HepG2 (cell line): ENCODE measurements at regions not wholly inside any gene's neighbourhood (a gene's known extent, or its start where the extent isn't known, plus 50 kb on each side); places are given as distances from the start of the nearest gene placed in this dataset.

Experiments
- ATAC-seq: fragments of 200-7000 bp; cut with Tn5 transposase; 3 replicates; pipeline ENCODE4 v1.9.1; 2020; ENCODE audit warnings: mild to moderate bottlenecking, moderate library complexity
- BruUV-seq: library from RNA; stranded (reverse); fragments of 400-500 nt; replicated peaks from 2 replicates; lab custom pipeline; 2021; lab: Mats Ljungman, UMichigan
- CTCF ChIA-PET: fragments of 300-600 bp; formaldehyde crosslinking; extraction: SDS; loops from one replicate; lab custom pipeline; 2021; ENCODE audit warnings: low total read pairs, inconsistent platforms, low intra/inter-chr PET ratio; lab: Yijun Ruan, JAX
- POLR2A ChIA-PET: fragments of 350-600 bp; sonication (Branson Sonifier 250); formaldehyde crosslinking; loops from one replicate; lab custom pipeline; 2020; ENCODE audit warnings: antibody characterized with exemption, inconsistent platforms; lab: Yijun Ruan, JAX
- DNase-seq: peaks from one replicate; pipeline ENCODE4 v3.0.0-alpha.2; 2015; ENCODE audit warnings: low spot score
- FAIRE-seq: peaks from 3 replicates; lab custom pipeline; 2011; peaks lifted over from hg19 to GRCh38; lab: Jason Lieb, UNC
- H2AFZ ChIP-seq: one replicate; pipeline ENCODE4 v1.6.1; 2011; ENCODE audit warnings: low read length, inconsistent platforms
- H3K27ac ChIP-seq: fragments of 300-600 bp; 3 replicates; pipeline ENCODE4 v1.8.0; 2011; ENCODE audit warnings: mixed run types, mild to moderate bottlenecking, mixed read lengths, low read length, inconsistent platforms; ENCODE audit not compliant: insufficient read depth; ENCODE audit errors: extremely low read length
- H3K27me3 ChIP-seq, 2 experiments: fragments of 200-600 bp in 1 of 2; 2 replicates in 1 of 2; 3 replicates in 1 of 2; pipeline versions ENCODE4 v1.6.0 to v1.8.0; 2011; ENCODE audit warnings: low read length in 2 of 2, mild to moderate bottlenecking in 2 of 2, moderate library complexity in 2 of 2, inconsistent platforms in 1 of 2; ENCODE audit not compliant: insufficient read depth in 2 of 2, control insufficient read depth in 1 of 2
- H3K36me3 ChIP-seq, 2 experiments: fragments of 200-600 bp in 1 of 2; replicated peaks in 1 of 2; 2 replicates in 1 of 2; 3 replicates in 1 of 2; pipeline versions ENCODE4 v1.5.1 to v1.8.0; 2011; ENCODE audit warnings: low read length in 2 of 2, inconsistent platforms in 1 of 2; ENCODE audit not compliant: insufficient read depth in 2 of 2, control insufficient read depth in 1 of 2
- H3K4me1 ChIP-seq: 2 replicates; pipeline ENCODE4 v1.5.1; 2012; ENCODE audit warnings: low read length, inconsistent platforms; ENCODE audit not compliant: insufficient read depth
- H3K4me2 ChIP-seq: 2 replicates; pipeline ENCODE4 v1.6.0; 2011; ENCODE audit warnings: low read depth, low read length, inconsistent platforms
- H3K4me3 ChIP-seq, 3 experiments: fragments of 200-600 bp in 1 of 3; sonication (generic), shearing (Covaris generic) in 1 of 3; replicated peaks in 1 of 3; 2 replicates each; pipeline ENCODE4 v1.5.1; 2011 to 2016; ENCODE audit warnings: low read length in 3 of 3, inconsistent platforms in 2 of 3, low read depth in 2 of 3, mild to moderate bottlenecking in 2 of 3, control low read depth in 1 of 3, mixed read lengths in 1 of 3; ENCODE audit not compliant: insufficient read depth in 1 of 3
- H3K79me2 ChIP-seq: one replicate; pipeline ENCODE4 v1.6.1; 2011; ENCODE audit warnings: low read length, inconsistent platforms; ENCODE audit not compliant: insufficient read depth
- H3K9ac ChIP-seq: 2 replicates; pipeline ENCODE4 v1.6.0; 2011; ENCODE audit warnings: mild to moderate bottlenecking, low read depth, low read length, inconsistent platforms; ENCODE audit not compliant: insufficient read depth
- H3K9me3 ChIP-seq: 2 replicates; pipeline ENCODE4 v1.5.1; 2012; ENCODE audit warnings: mild to moderate bottlenecking, low read length
- H4K20me1 ChIP-seq: 2 replicates; pipeline ENCODE4 v1.6.0; 2011; ENCODE audit warnings: inconsistent platforms, mild to moderate bottlenecking, low read length, moderate library complexity; ENCODE audit not compliant: insufficient read depth
- ZFY ChIP-seq: sonication (generic); formaldehyde crosslinking; IDR thresholded peaks from 2 replicates; pipeline ENCODE4 v1.4.0; 2020; ENCODE audit warnings: missing genetic modification reagents
- ZHX2 ChIP-seq, 2 experiments: sonication (generic) in 1 of 2; formaldehyde crosslinking in 1 of 2; IDR thresholded peaks; 2 replicates each; pipeline versions ENCODE4 v1.6.1 to v1.9.0; 2014 to 2022; ENCODE audit warnings: antibody characterized with exemption in 1 of 2, borderline replicate concordance in 1 of 2, inconsistent platforms in 1 of 2, low read depth in 1 of 2, missing genetic modification reagents in 1 of 2
- ZNF761 ChIP-seq: sonication (generic); formaldehyde crosslinking; conservative IDR thresholded peaks from 2 replicates; pipeline ENCODE4 v1.4.0; 2020; ENCODE audit warnings: mild to moderate bottlenecking, missing genetic modification reagents
- WGBS: methylation state at CpG from one replicate; pipeline ENCODE4 v1.1.6; 2017; ENCODE audit warnings: low lambda C conversion rate; 5-methylcytosine and 5-hydroxymethylcytosine counted together
- in situ Hi-C: cut with HindIII; loops from 2 replicates; pipeline ENCODE4 v1.10.0; 2017; ENCODE audit warnings: low pct_unique_long_range_greater_than_20kb; ENCODE audit not compliant: extremely low pct_ligation_motif_present
- intact Hi-C: fragments of 100-400 bp; cut with micrococcal nuclease; formaldehyde crosslinking; loops from one replicate; pipeline ENCODE4 v1.10.0; 2022; ENCODE audit not compliant: unreplicated experiment

GRCh38 chr12:25690996-25691864 lies 138.1 kb upstream of the LMNTD1 start (continued):
- no peak for TF ChIP-seq ZHX2 (IDR thresholded peaks at IDR 0.05; ENCODE audit: low read depth)
- no peak for TF ChIP-seq ZHX2 (CRISPR knock-in tag; IDR thresholded peaks at IDR 0.05; ENCODE audit: borderline replicate concordance)
- TF ChIP-seq, all 625 proteins: peak for 0

GRCh38 chr12:25691865-25692114 lies 138.7 kb upstream of the LMNTD1 start:
- CTCF ChIA-PET: no interaction called here
- 60% methylated on average over 4 of the region's 4 CpGs for WGBS
- no TSS peak for BruUV-seq
- FAIRE-seq (no peak), ATAC-seq (no peak), DNase-seq (no peak)
- Histone ChIP-seq H3K27ac (no peak overlapping the region), H3K27me3 (no peaks in the 10 kb centered on the region), H3K4me3 (no peak overlapping the region), H2AFZ (no peak overlapping the region), H3K4me1 (peaks cover 7% of the 10 kb centered on the region; the same call in 1 of the 2 replicates), H4K20me1 (no peaks in the 10 kb centered on the region), H3K4me2 (no peak overlapping the region), H3K36me3 (no peaks in the 10 kb centered on the region), H3K79me2 (no peaks in the 10 kb centered on the region), H3K9me3 (no peaks in the 10 kb centered on the region), H3K9ac (no peak overlapping the region)
- POLR2A ChIA-PET: no interaction called here
- in situ Hi-C loops (no loop called here), intact Hi-C loops (no loop called here)
- no peak for TF ChIP-seq ZNF761
- TF ChIP-seq ZFY (CRISPR knock-in tag): no peak
